OCI-LY1 (cell line): ENCODE measurements at regions not wholly inside any gene's neighbourhood (a gene's known extent, or its start where the extent isn't known, plus 50 kb on each side); places are given as distances from the start of the nearest gene placed in this dataset.

Source experiments
- H2AFZ ChIP-seq: fragments of 200-600 bp; sonication (generic), shearing (Covaris generic); 2 replicates; pipeline ENCODE4 v1.6.0; 2014; ENCODE audit warnings: antibody characterized with exemption, mild to moderate bottlenecking, low read length
- H3F3A ChIP-seq: fragments of 200-600 bp; sonication (generic), shearing (Covaris generic); 2 replicates; pipeline ENCODE4 v1.6.0; 2014; ENCODE audit warnings: mild to moderate bottlenecking, antibody characterized with exemption, low read length, moderate library complexity; ENCODE audit not compliant: insufficient read depth
- H3K27ac ChIP-seq: fragments of 200-600 bp; sonication (generic); 2 replicates; pipeline ENCODE4 v1.5.1; 2014; ENCODE audit warnings: low read length, mixed run types, mild to moderate bottlenecking, low read depth; ENCODE audit not compliant: poor library complexity, severe bottlenecking
- H3K27me3 ChIP-seq: fragments of 200-600 bp; sonication (generic); 2 replicates; pipeline ENCODE4 v1.6.0; 2014; ENCODE audit warnings: antibody characterized with exemption, mild to moderate bottlenecking, low read length, moderate library complexity; ENCODE audit not compliant: insufficient read depth
- H3K36me3 ChIP-seq: fragments of 200-600 bp; sonication (generic); 2 replicates; pipeline ENCODE4 v1.6.1; 2014; ENCODE audit warnings: mild to moderate bottlenecking, antibody characterized with exemption, low read length, moderate library complexity, mixed read lengths; ENCODE audit not compliant: insufficient read depth
- H3K4me1 ChIP-seq: fragments of 200-600 bp; sonication (generic); 2 replicates; pipeline ENCODE4 v1.5.1; 2014; ENCODE audit warnings: mild to moderate bottlenecking, low read length, moderate library complexity; ENCODE audit not compliant: insufficient read depth, severe bottlenecking
- H3K4me2 ChIP-seq: fragments of 200-600 bp; sonication (generic), shearing (Covaris generic); 2 replicates; pipeline ENCODE4 v1.6.1; 2014; ENCODE audit warnings: low read length
- H3K4me3 ChIP-seq: fragments of 200-600 bp; sonication (generic); 2 replicates; pipeline ENCODE4 v1.5.1; 2014; ENCODE audit warnings: low read length, low read depth, mild to moderate bottlenecking, mixed read lengths; ENCODE audit not compliant: poor library complexity, severe bottlenecking
- H3K79me2 ChIP-seq: fragments of 200-600 bp; shearing (Covaris generic); 2 replicates; pipeline ENCODE4 v1.6.1; 2016; ENCODE audit warnings: mixed run types, low read length, mixed read lengths; ENCODE audit not compliant: insufficient read depth
- H3K9ac ChIP-seq: fragments of 200-600 bp; sonication (generic), shearing (Covaris generic); 2 replicates; pipeline ENCODE4 v1.6.1; 2014; ENCODE audit warnings: mild to moderate bottlenecking, low read length, mixed read lengths
- H3K9me2 ChIP-seq: fragments of 200-600 bp; sonication (generic), shearing (Covaris generic); 2 replicates; pipeline ENCODE4 v1.6.1; 2014; ENCODE audit warnings: low read depth, mild to moderate bottlenecking, low read length, mixed read lengths
- H3K9me3 ChIP-seq: fragments of 200-600 bp; shearing (Covaris generic); 2 replicates; pipeline ENCODE4 v1.6.1; 2014; ENCODE audit warnings: low read length, mixed read lengths
- H4K20me1 ChIP-seq: fragments of 200-600 bp; sonication (generic), shearing (Covaris generic); 2 replicates; pipeline ENCODE4 v1.6.0; 2016; ENCODE audit warnings: mild to moderate bottlenecking, low read length; ENCODE audit not compliant: insufficient read depth
- EZH2 ChIP-seq: fragments of 200-600 bp; sonication (generic), shearing (Covaris generic); IDR thresholded peaks from 2 replicates; pipeline ENCODE4 v1.8.0; 2017; ENCODE audit warnings: borderline replicate concordance, mixed run types, mild to moderate bottlenecking, antibody characterized with exemption, low read length, moderate library complexity, mixed read lengths
- TF ChIP-seq, protein P1 (sequence below): fragments of 200-600 bp; sonication (generic), shearing (Covaris generic); IDR thresholded peaks from 2 replicates; pipeline ENCODE4 v1.5.1; 2017; ENCODE audit warnings: mild to moderate bottlenecking, antibody characterized with exemption, low read length, moderate library complexity, mixed read lengths

- H3K9me3 ChIP-seq: no peaks in the 10 kb centered on the region
- H3K27ac ChIP-seq: no peak overlapping the region
- H3K79me2 ChIP-seq: no peaks in the 10 kb centered on the region
- no peaks in the 10 kb centered on the region for H3K36me3 ChIP-seq
- no peak overlapping the region for H3K9ac ChIP-seq
- no peaks in the 10 kb centered on the region for H3K9me2 ChIP-seq
- no peaks in the 10 kb centered on the region for H3K4me1 ChIP-seq
- H3F3A ChIP-seq: no peaks in the 10 kb centered on the region
- H3K27me3 ChIP-seq: no peaks in the 10 kb centered on the region
- H4K20me1 ChIP-seq: no peaks in the 10 kb centered on the region
- H3K4me3 ChIP-seq: no peak overlapping the region
- H3K4me2 ChIP-seq: no peak overlapping the region
- H2AFZ ChIP-seq: no peak overlapping the region
- no peak for TF ChIP-seq EZH2
- TF ChIP-seq, protein P1, sequence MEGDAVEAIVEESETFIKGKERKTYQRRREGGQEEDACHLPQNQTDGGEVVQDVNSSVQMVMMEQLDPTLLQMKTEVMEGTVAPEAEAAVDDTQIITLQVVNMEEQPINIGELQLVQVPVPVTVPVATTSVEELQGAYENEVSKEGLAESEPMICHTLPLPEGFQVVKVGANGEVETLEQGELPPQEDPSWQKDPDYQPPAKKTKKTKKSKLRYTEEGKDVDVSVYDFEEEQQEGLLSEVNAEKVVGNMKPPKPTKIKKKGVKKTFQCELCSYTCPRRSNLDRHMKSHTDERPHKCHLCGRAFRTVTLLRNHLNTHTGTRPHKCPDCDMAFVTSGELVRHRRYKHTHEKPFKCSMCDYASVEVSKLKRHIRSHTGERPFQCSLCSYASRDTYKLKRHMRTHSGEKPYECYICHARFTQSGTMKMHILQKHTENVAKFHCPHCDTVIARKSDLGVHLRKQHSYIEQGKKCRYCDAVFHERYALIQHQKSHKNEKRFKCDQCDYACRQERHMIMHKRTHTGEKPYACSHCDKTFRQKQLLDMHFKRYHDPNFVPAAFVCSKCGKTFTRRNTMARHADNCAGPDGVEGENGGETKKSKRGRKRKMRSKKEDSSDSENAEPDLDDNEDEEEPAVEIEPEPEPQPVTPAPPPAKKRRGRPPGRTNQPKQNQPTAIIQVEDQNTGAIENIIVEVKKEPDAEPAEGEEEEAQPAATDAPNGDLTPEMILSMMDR: no peak
These were observed 1051.1 kb downstream of the PCDH17 start for GRCh38 chr13:58682616-58683015.

DNA sequence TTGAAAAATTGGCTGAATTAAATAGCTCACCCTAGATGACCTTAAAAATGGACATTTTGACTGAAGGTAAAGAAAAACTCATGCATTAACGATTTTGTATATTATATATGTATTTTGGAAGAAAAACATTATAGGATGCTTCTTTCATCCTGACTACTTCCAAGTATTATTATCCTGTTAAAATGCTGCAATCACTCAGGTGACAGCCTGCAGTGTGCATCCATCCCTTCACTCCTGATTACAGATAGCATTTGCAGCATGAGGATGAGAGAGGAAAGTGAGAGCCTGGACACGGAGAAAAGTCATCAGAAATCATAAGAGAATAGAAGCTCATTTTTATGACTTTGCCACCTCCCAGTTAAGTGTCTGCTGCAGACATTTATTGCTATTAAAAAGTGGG, 1055.6 kb downstream of the PCDH17 start:
- Histone ChIP-seq H2AFZ (no peak overlapping the region), H3K79me2 (no peaks in the 10 kb centered on the region)

GRCh38 chr13:58698531-58698930, 1067.0 kb downstream of the PCDH17 start:
- Histone ChIP-seq H3K4me2 (no peak overlapping the region), H3F3A (no peaks in the 10 kb centered on the region), H3K79me2 (no peaks in the 10 kb centered on the region), H3K27ac (no peak overlapping the region), H3K4me3 (no peak overlapping the region), H2AFZ (no peak overlapping the region), H3K4me1 (no peaks in the 10 kb centered on the region), H3K9me2 (no peaks in the 10 kb centered on the region), H3K36me3 (no peaks in the 10 kb centered on the region), H3K9me3 (no peaks in the 10 kb centered on the region), H3K9ac (no peak overlapping the region), H4K20me1 (no peaks in the 10 kb centered on the region), H3K27me3 (no peaks in the 10 kb centered on the region)
- TF ChIP-seq, protein P1: no peak

More for the DNA sequence above, 1055.6 kb downstream of the PCDH17 start:
- no peak overlapping the region for H3K4me2 ChIP-seq
- H4K20me1 ChIP-seq: no peaks in the 10 kb centered on the region
- H3K27ac ChIP-seq: no peak overlapping the region
- TF ChIP-seq EZH2: no peak
- TF ChIP-seq, protein P1: no peak
- H3K4me3 ChIP-seq: no peak overlapping the region
- no peaks in the 10 kb centered on the region for H3F3A ChIP-seq
- H3K9ac ChIP-seq: no peak overlapping the region
- no peaks in the 10 kb centered on the region for H3K27me3 ChIP-seq
- no peaks in the 10 kb centered on the region for H3K36me3 ChIP-seq
- H3K9me2 ChIP-seq: no peaks in the 10 kb centered on the region
- H3K4me1 ChIP-seq: no peaks in the 10 kb centered on the region
- H3K9me3 ChIP-seq: no peaks in the 10 kb centered on the region
